Thoracic aorta (tissue), 2 donors: ENCODE measurements at regions not wholly inside any gene's neighbourhood (a gene's known extent, or its start where the extent isn't known, plus 50 kb on each side); places are given as distances from the start of the nearest gene placed in this dataset.

Source experiments
- ATAC-seq: fragments of 150-250 bp; one replicate; pipeline ENCODE4 v1.8.0; 2017; ENCODE audit warnings: low read depth; ENCODE audit not compliant: insufficient number of reproducible peaks, low FRiP score
- DNase-seq: peaks from one replicate; pipeline ENCODE4 v3.0.0-alpha.2; 2020; ENCODE audit warnings: low spot score
- H3K27ac ChIP-seq, 2 donors: fragments of 200-600 bp; sonication (generic); 1 replicate in 1 of 2; 2 replicates in 1 of 2; pipeline ENCODE4 v1.5.1; 2016; ENCODE audit warnings: mild to moderate bottlenecking in 2 of 2, moderate library complexity in 2 of 2
- H3K27me3 ChIP-seq: fragments of 200-600 bp; sonication (generic); replicated peaks from 2 replicates; pipeline ENCODE4 v1.6.0; 2016; ENCODE audit warnings: mild to moderate bottlenecking; ENCODE audit not compliant: insufficient read depth
- H3K36me3 ChIP-seq: fragments of 200-600 bp; sonication (generic); one replicate; pipeline ENCODE4 v1.5.1; 2016
- H3K4me1 ChIP-seq, 2 donors: fragments of 200-600 bp; sonication (generic); 1 replicate in 1 of 2; 2 replicates in 1 of 2; pipeline versions ENCODE4 v1.5.1 to v1.6.0; 2016; ENCODE audit warnings: low read depth in 2 of 2, mild to moderate bottlenecking in 1 of 2; ENCODE audit not compliant: control insufficient read depth in 1 of 2
- H3K4me3 ChIP-seq: fragments of 200-600 bp; sonication (generic); 2 replicates; pipeline ENCODE4 v1.5.1; 2016; ENCODE audit warnings: mild to moderate bottlenecking
- H3K9me3 ChIP-seq: fragments of 200-600 bp; sonication (generic); 2 replicates; pipeline ENCODE4 v1.5.1; 2016
- CTCF ChIP-seq: fragments of 200-600 bp; sonication (generic); IDR thresholded peaks from one replicate; pipeline ENCODE4 v1.5.1; 2019; ENCODE audit warnings: antibody characterized with exemption

DNA sequence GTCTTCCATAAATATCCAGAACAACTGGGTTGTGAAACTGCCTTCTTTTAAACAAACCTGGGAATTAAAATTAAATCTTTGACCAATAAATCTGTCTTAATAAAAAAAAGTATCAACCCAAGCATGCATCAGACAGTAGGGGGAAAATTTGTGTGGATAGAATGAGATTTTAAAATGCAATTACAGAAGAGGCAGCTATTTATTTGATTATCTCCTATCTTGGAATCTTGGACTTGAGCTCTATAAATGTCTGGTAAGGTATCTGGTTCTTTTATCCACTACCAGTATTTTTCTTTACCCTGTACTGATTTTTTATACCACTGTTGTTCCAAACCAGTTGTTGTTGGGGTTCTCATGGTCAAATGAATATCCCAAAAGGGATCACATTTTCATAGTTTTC, 157.6 kb upstream of the VEPH1 start:
- Histone ChIP-seq H3K4me3 (no peak overlapping the region), H3K27me3 (no peaks in the 10 kb centered on the region), H3K27ac (no peak overlapping the region), H3K4me1 (no peaks in the 10 kb centered on the region), H3K36me3 (no peaks in the 10 kb centered on the region), H3K9me3 (no peaks in the 10 kb centered on the region)
- DNase-seq (no peak), ATAC-seq (no peak)
- no peak for TF ChIP-seq CTCF

DNA sequence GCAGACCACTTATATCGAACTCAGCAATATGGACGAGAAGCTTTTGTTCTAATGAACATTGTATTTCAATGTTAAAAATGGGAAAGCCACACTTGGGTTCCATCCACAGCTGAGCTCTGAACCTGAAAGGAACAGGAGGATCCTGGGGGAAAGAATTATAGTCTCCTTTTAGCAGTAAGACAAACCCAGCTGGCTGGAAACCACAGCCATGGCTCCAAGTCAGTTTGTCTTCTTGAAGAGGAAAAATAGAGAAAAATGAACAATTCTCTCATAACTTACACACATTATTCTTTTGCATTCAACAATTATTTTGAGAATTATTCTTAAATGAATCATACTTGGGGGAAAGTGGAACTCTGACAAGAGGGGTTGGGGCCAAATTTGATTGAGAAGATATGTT, 149.2 kb upstream of the VEPH1 start:
- H3K4me3 ChIP-seq = no peak overlapping the region
- ATAC-seq = no peak
- H3K36me3 ChIP-seq = no peaks in the 10 kb centered on the region
- no peaks in the 10 kb centered on the region for H3K9me3 ChIP-seq
- H3K27me3 ChIP-seq = no peaks in the 10 kb centered on the region
- H3K27ac ChIP-seq = no peak overlapping the region
- DNase-seq = no peak
- no peaks in the 10 kb centered on the region for H3K4me1 ChIP-seq
- no peak for TF ChIP-seq CTCF

- Histone ChIP-seq H3K27me3 (no peaks in the 10 kb centered on the region), H3K4me1 (no peaks in the 10 kb centered on the region), H3K4me3 (no peak overlapping the region), H3K27ac (no peak overlapping the region), H3K9me3 (no peaks in the 10 kb centered on the region), H3K36me3 (no peaks in the 10 kb centered on the region)
- TF ChIP-seq CTCF = no peak
- ATAC-seq (no peak), DNase-seq (no peak)
Measured at GRCh38 chr3:157650699-157651098, 147.5 kb upstream of the VEPH1 start.

GRCh38 chr3:157650172-157650571, 147.0 kb upstream of the VEPH1 start:
- no peak for TF ChIP-seq CTCF
- no peak for ATAC-seq

GRCh38 chr3:157649511-157649910, 146.3 kb upstream of the VEPH1 start:
- H3K4me1 ChIP-seq = no peaks in the 10 kb centered on the region
- DNase-seq (no peak), ATAC-seq (no peak)
- H3K27ac ChIP-seq = no peak overlapping the region
- H3K4me3 ChIP-seq = no peak overlapping the region
- H3K9me3 ChIP-seq = no peaks in the 10 kb centered on the region
- no peaks in the 10 kb centered on the region for H3K27me3 ChIP-seq
- no peak for TF ChIP-seq CTCF
- no peaks in the 10 kb centered on the region for H3K36me3 ChIP-seq

More at GRCh38 chr3:157650172-157650571, 147.0 kb upstream of the VEPH1 start:
- no peak for DNase-seq
- no peak overlapping the region for H3K27ac ChIP-seq
- H3K9me3 ChIP-seq = no peaks in the 10 kb centered on the region
- no peaks in the 10 kb centered on the region for H3K27me3 ChIP-seq
- H3K4me1 ChIP-seq = no peaks in the 10 kb centered on the region
- H3K36me3 ChIP-seq = no peaks in the 10 kb centered on the region
- H3K4me3 ChIP-seq = no peak overlapping the region
